ENCODE measurements at regions not wholly inside any gene's neighbourhood (a gene's known extent, or its start where the extent isn't known, plus 50 kb on each side); places are given as distances from the start of the nearest gene placed in this dataset.

DNA sequence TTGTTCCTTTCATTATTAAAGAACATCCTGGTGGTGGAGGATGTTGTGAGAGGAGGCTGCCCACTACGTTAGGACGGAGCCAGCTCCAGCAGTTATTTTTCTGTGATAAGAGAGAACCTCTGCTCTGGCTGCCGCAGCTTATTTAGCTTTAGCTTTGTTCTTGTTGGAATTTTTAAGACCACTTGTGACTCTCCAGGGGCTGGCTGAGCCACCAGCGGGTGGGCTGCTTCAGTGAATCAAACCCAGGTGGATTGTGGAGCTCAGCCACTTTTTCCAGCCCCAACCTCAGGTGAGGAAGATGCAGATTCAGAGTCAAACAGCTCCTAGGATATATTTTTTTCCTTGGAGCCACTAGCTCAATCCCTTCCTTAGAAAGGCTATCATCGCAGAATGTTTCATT, 83.1 kb upstream of the CTTNBP2NL start:
- H3K9ac ChIP-seq, result no peak overlapping the region
- Mint-ChIP-seq H3K27ac (no peak overlapping the region), H3K27me3 (ENCODE audit: insufficient read depth, low read depth) (peaks cover 11% of the 10 kb centered on the region), H3K36me3 (no peaks in the 10 kb centered on the region), H3K4me3 (no peak overlapping the region), H3K9me3 (peaks cover 3% of the 10 kb centered on the region), H3K4me1 (peaks cover 23% of the 10 kb centered on the region)
- no peaks in the 10 kb centered on the region for H4K20me1 ChIP-seq (ENCODE audit: low read depth)
- no peak overlapping the region for H3K27ac ChIP-seq
- H3K79me2 ChIP-seq (ENCODE audit: low read depth), result no peaks in the 10 kb centered on the region
- H3K4me1 ChIP-seq, result peaks cover 19% of the 10 kb centered on the region
- peak; percentile 18 for DNase-seq (ENCODE audit: low spot score)
- H3F3A ChIP-seq (ENCODE audit: low read depth), result no peaks in the 10 kb centered on the region
- TF ChIP-seq, protein P1, sequence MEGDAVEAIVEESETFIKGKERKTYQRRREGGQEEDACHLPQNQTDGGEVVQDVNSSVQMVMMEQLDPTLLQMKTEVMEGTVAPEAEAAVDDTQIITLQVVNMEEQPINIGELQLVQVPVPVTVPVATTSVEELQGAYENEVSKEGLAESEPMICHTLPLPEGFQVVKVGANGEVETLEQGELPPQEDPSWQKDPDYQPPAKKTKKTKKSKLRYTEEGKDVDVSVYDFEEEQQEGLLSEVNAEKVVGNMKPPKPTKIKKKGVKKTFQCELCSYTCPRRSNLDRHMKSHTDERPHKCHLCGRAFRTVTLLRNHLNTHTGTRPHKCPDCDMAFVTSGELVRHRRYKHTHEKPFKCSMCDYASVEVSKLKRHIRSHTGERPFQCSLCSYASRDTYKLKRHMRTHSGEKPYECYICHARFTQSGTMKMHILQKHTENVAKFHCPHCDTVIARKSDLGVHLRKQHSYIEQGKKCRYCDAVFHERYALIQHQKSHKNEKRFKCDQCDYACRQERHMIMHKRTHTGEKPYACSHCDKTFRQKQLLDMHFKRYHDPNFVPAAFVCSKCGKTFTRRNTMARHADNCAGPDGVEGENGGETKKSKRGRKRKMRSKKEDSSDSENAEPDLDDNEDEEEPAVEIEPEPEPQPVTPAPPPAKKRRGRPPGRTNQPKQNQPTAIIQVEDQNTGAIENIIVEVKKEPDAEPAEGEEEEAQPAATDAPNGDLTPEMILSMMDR (IDR thresholded peaks at IDR 0.05), result no peak
- TF ChIP-seq EZH2phosphoT487 (IDR thresholded peaks at IDR 0.05) (no peak), EZH2 (IDR thresholded peaks at IDR 0.05) (no peak)
- no peaks in the 10 kb centered on the region for H3K9me3 ChIP-seq (ENCODE audit: low read depth)
- H3K27me3 ChIP-seq, result no peaks in the 10 kb centered on the region
- no peak overlapping the region for H3K4me3 ChIP-seq
- peak overlapping the region; percentile 10 for H2AFZ ChIP-seq (replicated peaks)
- H3K36me3 ChIP-seq, result no peaks in the 10 kb centered on the region
- H3K4me2 ChIP-seq, result no peak overlapping the region

DNA sequence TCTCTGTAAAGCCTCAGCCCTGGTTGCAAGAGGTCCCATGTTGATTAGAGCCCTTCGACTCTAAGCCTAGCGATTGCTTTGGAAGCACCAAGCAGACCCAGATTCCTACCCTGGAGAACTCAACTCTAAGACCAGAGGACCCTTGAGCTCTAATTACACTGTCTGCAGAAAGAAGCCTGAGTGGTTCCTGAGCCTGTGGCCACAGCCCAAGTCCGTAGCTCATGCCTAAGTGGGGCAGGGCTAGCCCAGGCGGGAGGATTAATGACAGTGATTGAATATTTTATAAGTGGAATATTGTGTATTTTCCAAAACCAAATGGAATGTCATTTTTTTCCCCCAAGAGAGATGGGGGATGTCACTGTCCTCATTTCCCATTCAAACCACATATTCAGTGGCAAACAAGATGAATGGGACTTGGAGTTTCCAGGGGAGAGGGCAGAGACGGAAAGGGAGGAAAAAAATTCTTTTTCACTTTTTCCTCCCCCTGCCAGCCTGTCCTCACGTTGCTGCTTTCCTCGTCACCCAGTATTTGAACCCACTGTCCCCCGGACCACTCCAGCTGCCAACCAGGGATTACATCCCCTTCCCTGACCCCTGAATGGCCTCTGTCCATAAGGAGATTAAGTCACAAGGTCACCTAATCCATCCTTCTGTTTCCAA, 79.6 kb upstream of the CTTNBP2NL start:
- H3K27me3 ChIP-seq, result no peaks in the 10 kb centered on the region

DNA sequence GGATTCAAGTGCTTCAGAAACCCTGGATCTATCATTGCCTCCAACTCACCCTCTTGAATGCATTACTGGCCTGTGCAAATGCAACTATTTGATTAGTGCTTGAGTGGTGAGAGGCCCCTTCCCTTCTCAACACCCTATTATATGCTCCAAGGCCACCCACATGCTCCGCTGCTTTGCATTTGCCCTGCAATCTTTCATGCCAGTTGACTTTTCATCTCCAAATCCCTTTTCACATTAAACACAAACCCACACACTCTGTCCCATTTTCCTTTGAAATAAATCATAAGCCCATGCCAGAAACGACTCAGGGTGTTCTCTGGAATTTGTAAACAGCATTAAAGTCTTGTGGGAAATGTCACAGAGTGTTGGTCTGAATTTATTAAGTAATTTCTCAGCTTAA, 78.9 kb upstream of the CTTNBP2NL start:
- Mint-ChIP-seq H3K4me1 (peaks cover 25% of the 10 kb centered on the region), H3K27ac (no peak overlapping the region), H3K9me3 (peaks cover 3% of the 10 kb centered on the region), H3K27me3 (ENCODE audit: insufficient read depth, low read depth) (peaks cover 9% of the 10 kb centered on the region), H3K4me3 (no peak overlapping the region), H3K36me3 (no peaks in the 10 kb centered on the region)
- Histone ChIP-seq H4K20me1 (ENCODE audit: low read depth) (no peaks in the 10 kb centered on the region), H3K4me3 (no peak overlapping the region), H3K27me3 (peaks cover 4% of the 10 kb centered on the region), H3K9ac (no peak overlapping the region), H3K27ac (no peak overlapping the region), H3F3A (ENCODE audit: low read depth) (no peaks in the 10 kb centered on the region), H3K79me2 (ENCODE audit: low read depth) (no peaks in the 10 kb centered on the region), H3K4me2 (peak overlapping the region; percentile 7), H3K36me3 (no peaks in the 10 kb centered on the region), H2AFZ (replicated peaks) (no peak overlapping the region), H3K9me3 (ENCODE audit: low read depth) (no peaks in the 10 kb centered on the region), H3K4me1 (peaks cover 19% of the 10 kb centered on the region)
- no peak for DNase-seq (ENCODE audit: low spot score)
- no peak for TF ChIP-seq EZH2 (IDR thresholded peaks at IDR 0.05)
- TF ChIP-seq EZH2phosphoT487 (IDR thresholded peaks at IDR 0.05), result no peak
- TF ChIP-seq, protein P1 (IDR thresholded peaks at IDR 0.05), result no peak

More for the DNA sequence above, 79.6 kb upstream of the CTTNBP2NL start:
- Mint-ChIP-seq H3K9me3 (peaks cover 3% of the 10 kb centered on the region), H3K27ac (no peak overlapping the region), H3K4me3 (peak overlapping the region; percentile 9), H3K4me1 (peaks cover 25% of the 10 kb centered on the region), H3K27me3 (ENCODE audit: insufficient read depth, low read depth) (peaks cover 7% of the 10 kb centered on the region), H3K36me3 (no peaks in the 10 kb centered on the region)
- Histone ChIP-seq H3K4me2 (peak overlapping the region; percentile 7), H3K4me1 (peaks cover 19% of the 10 kb centered on the region), H3K4me3 (no peak overlapping the region), H3F3A (ENCODE audit: low read depth) (no peaks in the 10 kb centered on the region), H3K27ac (no peak overlapping the region), H3K36me3 (no peaks in the 10 kb centered on the region), H4K20me1 (ENCODE audit: low read depth) (no peaks in the 10 kb centered on the region), H2AFZ (replicated peaks) (no peak overlapping the region), H3K9me3 (ENCODE audit: low read depth) (no peaks in the 10 kb centered on the region), H3K9ac (no peak overlapping the region), H3K79me2 (ENCODE audit: low read depth) (no peaks in the 10 kb centered on the region)
- TF ChIP-seq EZH2 (IDR thresholded peaks at IDR 0.05) (no peak), EZH2phosphoT487 (IDR thresholded peaks at IDR 0.05) (no peak)
- TF ChIP-seq, protein P1 (IDR thresholded peaks at IDR 0.05), result no peak
- DNase-seq (ENCODE audit: low spot score), result no peak
